Stimulated activated CD4-positive, alpha-beta T cell treated with anti-CD3 and anti-CD28 coated beads, Interleukin-12 subunit alpha, Interleukin-12 subunit beta, amount 100 ng/mL, for 4 hours (primary cell): ENCODE measurements at regions not wholly inside any gene's neighbourhood (a gene's known extent, or its start where the extent isn't known, plus 50 kb on each side); places are given as distances from the start of the nearest gene placed in this dataset.
"Not testable (repeated sequence)": the region's sequence is repeated elsewhere in the genome, so short reads cannot be mapped to it uniquely, and the experiment has no call there.

Experiments
- DNase-seq: peaks from one replicate; pipeline ENCODE4 v3.0.0-alpha.2; 2020

DNA sequence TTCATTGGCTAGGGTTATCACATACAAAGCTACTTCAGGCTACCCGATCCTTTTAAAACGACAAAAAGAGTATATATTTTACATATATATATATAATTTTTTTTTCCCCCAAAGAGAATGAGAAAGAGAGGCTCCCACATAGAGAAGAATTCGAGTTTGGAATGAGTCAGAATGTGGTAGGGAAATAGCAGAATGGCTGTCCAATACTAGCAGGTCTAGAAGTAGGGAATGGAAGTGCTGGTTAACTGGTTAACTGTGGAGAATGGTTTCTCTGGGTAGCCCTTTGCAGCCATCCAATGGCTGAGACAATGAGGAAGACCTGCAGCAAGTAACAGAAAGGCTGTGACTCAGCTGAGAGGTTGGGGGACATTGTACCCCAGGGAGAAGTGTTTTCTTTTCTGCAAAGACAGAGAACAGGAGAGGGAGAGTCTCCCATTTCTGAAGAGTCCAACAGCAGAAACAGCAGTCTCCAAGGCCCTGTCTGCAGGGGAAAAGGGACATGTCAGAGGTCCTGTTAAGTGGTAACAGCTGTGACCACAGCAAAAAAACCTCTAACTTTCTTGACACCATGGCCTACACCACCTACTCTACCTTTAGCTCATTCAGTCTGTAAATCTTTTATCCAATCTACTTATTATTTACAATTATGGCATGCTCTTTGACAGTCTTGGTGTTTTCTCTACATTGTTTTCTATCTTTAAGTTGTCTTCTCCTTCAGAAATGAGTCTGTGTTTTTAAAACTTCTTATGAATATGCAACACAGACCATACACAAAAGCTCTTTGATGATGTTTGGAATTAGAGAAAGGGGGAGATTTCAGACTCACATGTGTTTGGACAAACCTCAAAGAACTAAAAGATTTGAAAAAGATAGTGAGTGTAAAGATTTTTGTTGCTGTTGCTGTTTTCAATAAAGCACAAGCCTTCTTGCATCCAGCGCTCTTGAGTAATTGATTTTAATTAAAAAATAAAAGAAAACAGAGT, 116.1 kb upstream of the SLC7A14 start:
- DNase-seq = no peak

DNA sequence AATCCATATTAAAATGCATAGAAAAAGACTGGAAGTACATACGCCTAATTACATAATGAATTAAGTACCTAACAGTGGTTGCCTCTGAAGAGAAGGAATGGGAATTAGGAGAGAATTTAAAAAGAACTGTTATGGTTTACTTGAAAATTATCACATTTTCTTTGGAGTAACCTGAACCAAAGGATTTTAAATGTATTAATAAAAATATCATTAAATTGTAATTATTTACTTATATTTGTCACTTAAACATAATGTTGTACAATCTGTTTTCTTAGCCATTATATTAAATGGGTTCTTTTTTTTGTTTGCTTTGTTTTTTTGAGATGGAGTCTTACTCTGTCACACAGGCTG, 114.2 kb upstream of the SLC7A14 start:
- no peak for DNase-seq

DNA sequence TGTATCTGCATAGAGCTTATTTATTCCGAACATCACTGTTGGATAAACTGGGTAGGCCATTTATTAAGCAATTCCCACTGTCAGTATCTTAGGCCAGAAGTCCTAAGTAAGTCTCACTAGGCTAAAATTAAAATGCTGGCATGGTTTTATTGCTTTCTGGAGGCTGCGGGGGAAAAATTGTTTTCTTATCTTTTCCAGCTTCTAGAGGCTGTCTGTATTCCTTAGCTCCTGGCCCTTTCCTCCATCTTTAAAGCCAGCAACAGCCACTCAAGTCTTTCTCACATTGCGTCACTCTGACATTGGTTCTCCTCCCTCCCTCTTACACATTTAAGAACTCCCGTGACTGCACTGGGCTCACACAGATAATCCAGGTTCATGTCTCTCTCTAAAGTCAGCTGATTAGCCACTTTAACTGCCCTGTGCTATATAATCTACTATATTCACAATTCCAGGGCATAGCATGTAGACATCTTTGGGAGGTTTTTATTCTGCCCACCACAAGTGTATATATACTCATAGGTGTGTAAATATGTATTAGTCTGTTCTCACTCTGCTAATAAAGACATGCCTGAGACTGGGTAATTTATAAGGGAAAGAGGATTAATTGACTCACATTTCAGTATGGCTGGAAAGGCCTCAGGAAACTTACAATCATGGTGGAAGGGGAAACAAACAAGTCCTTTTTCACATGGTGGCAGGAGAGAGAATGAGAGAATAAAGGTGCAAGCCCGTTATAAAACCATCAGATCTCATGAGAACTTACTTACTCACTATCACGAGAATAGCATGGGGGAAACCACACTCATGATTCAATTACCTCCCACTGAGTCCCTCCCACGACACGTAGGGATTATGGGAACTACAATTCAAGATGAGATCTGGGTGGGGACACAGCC, 113.5 kb upstream of the SLC7A14 start:
- no peak for DNase-seq

DNA sequence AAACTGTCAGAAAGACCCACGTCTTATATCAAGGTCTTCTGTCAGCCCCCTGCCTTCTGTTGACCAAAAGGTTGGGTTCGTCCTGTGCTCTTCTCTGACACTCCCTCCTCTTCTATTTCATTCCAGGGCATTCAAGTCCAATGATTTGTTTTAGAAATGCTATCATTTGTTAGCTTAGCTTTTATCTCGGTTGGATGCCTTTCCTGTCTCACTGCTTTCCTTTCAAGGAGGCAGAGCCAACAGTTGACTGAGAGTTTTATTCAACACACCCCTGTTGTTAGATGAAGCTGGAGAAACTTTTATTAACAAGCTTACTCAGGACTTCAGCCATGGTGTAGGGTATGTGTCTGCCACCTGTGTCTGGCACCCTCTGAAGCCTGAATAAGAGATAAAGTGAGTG, 112.0 kb upstream of the SLC7A14 start:
- DNase-seq = no peak

DNA sequence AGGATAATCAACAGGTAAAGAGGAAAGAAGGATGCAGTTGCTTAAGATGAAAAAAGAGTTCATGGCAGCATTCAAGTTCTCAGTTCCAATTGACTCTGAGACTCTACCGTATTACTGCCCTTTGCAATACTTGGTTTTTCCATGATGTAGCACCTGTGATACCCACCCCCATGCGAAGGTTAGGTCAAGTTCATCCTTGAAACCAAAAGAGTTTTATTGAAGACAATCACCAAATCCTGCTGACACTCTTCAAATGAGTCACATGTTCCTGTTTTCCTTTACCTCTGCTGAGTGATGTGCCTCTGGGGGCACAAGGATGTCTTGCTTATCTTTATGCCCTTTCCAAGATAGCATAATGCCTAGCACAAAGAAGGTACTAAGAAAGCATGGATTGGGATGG, 111.3 kb upstream of the SLC7A14 start:
- no peak for DNase-seq

DNA sequence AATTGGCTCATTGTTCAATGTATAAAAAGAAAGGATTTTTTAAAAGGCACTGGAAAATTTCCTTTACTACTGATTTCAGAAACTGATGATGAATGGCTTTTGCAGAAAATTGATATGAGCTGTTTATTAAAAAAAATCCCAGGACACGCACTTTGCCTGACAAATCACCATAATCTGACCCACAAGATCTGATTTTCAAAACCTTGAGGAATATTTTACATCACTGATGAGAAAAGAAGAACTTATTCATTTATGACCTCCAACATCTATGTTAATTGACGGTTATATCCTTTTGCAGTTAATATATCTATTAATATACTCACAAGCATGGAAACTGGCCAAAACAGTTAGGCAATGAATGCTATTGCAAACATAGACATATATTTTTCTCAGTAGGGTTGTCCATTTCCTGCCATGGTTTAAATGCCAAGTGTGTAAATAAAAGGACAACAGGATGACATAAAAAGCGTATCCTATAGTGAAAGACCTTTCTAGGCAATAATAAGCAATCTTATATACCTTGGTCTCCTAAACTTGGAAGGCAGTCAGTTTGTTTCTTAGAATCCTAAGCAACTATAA, 109.7 kb upstream of the SLC7A14 start:
- no peak for DNase-seq

DNA sequence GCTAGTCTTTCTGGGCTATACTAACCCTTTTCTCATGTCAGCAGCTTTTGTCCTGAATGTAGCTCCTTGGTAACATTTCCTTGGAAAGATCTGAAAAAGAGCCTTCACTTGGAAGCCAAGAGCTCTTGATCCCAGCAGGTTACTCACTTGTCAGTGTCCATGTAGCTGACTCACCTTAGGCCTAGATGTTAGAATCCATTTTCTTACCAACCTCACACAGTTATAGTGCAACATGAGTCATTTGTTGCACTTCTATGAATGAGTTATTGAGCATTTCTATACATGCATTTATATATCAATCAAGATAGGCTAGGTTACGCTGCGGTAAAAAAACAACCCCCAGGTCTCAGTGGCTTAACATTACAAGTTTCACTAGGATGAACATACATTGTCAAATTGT, 106.8 kb upstream of the SLC7A14 start:
- DNase-seq = no peak

DNA sequence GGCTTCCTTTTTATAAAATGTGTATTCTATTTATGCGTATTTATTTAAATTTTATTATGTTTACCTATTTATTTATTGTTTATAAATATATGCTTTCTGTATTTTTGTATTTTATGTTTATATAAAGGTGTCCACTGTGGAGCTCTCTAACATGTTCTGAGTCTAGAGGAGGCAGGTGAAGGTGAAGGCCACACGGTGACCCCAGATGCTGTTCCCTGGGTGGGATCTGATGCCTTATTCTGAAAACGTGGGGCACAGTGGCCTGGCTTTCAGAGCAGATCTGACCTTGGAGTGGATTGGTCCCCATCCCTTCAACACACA, 104.7 kb upstream of the SLC7A14 start:
- DNase-seq = no peak

DNA sequence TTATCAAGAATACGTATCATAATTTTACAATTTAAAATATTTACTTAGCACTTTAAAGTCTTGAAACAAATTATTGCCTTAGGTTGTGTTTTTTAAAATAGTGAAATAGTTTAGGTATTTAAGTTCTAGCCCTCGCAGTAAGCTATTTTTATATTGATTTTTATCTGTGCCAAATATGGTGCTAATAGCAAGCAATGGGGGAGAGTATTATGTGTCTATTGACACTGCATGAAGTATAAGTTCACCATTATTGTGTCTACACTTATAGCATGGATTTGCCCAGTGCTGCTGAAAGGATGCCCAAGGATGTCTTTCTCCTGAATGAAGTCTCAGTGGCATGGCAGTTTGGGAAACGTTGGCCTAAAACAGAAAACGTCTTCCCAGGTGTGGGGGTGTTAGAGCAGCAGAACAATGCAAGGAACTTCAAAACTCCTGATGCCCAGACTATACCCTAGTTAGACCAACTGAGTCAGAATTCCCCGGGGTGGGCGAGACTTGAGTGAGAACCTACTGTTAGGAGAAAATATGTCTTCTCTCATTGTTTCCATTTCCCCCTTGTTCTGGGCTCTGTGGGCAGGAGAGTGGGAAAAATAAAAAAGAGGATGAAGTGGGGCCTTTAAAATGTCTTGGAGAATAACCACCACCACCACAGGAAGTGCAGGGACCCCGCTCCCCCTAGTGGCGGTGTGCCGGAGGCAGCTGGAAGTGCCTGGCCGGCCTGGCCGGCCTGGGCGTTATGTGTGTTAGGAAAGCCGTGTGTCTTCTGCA, 104.2 kb upstream of the SLC7A14 start:
- peak; percentile 51 for DNase-seq

DNA sequence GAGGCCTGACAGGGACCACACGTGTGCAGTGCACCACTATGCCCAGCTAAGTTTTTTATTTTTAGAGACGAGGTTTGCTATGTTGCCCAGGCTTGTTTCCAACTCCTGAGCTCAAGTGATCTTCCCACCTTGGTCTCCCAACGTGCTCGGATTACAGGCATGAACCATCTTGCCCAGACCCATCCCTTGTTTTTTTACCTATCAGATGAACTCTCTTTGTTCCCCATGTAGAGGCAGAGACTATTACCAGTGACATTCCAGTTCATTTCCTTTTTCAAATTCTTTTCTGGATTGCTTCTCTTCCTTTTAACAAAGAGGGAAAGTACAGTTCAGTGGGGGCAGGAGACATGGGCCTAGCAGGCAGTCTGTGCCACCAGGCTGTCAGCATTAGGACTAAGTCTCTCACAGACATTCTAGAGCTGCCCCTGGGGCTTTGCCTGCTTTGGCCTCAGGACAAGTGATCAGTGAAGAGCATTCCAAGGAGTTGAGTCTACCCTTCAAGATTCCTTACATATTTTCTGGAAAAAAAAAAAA, 103.5 kb upstream of the SLC7A14 start:
- DNase-seq = no peak

DNA sequence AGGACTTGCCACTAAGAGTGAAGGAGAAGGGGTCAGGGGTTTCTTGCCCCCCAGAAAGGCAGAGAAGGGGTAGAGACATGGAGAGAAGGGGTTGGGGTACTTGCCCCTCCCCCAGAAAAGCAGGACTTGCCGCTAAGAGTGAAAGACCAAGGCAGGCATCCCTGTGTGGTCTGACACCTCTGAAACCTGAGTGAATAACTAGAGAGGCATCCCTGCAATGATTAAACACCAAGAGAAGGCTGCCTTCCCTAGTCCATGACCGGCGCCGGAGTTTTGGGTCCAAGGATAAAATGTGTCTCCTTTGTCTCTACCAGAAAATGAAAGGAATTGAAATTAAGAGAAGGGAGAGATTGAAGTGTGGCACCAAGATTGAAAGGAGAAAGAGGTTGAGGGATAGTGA, 102.3 kb upstream of the SLC7A14 start:
- DNase-seq = not testable (repeated sequence)

DNA sequence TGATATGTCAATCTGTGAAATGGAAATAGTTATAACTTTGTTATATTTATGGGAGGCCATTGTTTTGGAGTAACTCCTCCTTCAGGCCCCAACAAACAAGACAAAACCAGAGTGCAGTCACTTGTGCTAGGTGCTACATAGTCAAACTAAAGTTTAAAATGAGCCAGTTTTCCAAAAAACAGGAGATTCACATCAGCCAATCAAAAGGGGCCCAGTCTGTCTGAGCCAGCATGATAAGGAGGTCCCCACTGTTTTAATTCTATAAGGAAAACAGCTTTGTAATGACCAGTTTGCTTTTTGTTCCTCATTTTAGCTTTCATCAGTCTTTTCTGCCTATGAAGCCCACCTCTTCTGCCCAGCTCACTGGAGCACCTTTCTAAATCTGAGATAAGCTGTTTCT, 94.7 kb upstream of the SLC7A14 start:
- DNase-seq = no peak

DNA sequence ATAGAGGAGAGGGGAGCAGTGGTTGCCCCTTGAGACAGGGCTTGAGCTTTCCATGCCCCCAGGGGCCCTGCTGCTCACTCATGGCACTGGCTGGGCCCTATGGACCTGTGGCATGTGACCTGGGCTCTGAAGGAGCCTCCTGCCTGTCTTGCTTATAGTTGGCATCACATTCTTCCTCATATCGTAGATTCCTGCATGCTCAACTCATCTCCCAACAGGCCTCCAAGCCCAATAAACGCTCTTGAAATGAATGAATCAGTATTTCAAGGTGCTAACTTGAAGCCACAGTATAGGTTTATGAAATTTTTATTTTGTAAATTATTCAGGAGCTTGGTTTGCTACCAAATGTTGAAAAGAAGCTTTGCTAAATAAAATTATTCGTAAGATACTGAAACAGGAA, 93.3 kb upstream of the SLC7A14 start:
- DNase-seq = no peak

DNA sequence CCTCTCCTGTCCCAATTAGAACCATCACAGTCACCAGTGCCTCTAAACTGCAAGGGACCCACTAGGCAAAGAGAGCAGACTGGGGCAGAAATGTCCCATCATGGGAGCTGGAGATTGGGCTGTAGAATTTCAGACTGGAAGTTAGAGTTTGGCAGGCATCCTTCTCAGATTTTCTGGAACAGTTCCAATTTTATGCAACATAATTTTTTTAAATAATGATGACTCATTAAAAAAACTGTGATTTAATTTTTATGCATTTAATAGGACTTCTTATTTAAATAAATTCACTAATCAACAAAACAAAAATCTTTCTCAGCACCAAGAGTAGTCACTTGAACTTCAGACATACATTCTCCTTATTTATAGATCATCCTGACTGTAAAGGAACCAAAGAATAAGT, 84.6 kb upstream of the SLC7A14 start:
- DNase-seq = no peak

DNA sequence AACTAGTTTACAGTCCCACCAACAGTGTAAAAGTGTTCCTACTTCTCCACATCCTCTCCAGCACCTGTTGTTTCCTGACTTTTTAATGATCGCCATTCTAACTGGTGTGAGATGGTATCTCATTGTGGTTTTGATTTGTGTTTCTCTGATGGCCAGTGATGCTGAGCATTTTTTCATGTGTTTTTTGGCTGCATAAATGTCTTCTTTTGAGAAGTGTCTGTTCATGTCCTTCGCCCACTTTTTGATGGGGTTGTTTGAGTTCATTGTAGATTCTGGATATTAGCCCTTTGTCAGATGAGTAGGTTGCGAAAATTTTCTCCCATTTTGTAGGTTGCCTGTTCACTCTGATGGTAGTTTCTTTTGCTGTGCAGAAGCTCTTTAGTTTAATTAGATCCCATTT, 77.1 kb upstream of the SLC7A14 start:
- not testable (repeated sequence) for DNase-seq

DNA sequence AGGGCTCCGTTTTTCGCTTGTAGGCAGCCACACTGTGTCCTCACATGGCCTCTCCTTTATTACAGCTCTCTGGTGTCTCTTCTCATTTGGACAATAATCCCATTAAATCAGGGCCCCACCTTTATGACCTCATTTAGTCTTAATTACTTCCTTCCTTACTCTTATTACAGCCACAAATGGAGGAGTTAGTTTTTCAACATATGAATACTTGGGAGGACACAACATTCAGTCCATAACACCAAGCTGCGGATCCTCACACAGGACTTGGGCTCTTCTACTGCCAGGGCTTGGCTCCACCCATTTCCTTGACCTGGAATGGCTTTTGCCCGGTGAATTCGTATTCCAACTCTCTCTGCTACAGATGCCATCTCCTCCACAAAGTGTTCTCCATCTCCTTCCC, 74.3 kb upstream of the SLC7A14 start:
- DNase-seq = no peak

DNA sequence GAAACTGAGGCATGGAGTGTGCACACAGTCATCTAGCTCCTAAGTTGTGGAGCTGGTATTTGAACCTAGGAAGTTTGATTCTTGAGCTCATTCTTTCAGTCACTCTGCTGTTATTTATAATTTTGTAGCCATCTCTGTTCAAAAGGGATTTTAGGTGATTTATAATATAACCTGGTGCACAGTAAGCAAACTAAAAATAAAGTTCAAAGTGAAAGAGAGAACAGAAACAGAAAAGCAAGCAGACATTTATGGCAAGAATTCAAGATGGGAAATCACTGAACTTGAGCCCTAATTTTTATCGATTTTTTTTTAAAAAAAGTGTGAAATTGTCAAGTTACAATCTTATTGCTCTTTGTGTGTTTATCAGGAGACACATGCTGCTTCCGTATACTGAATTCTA, 71.4 kb upstream of the SLC7A14 start:
- DNase-seq = no peak

DNA sequence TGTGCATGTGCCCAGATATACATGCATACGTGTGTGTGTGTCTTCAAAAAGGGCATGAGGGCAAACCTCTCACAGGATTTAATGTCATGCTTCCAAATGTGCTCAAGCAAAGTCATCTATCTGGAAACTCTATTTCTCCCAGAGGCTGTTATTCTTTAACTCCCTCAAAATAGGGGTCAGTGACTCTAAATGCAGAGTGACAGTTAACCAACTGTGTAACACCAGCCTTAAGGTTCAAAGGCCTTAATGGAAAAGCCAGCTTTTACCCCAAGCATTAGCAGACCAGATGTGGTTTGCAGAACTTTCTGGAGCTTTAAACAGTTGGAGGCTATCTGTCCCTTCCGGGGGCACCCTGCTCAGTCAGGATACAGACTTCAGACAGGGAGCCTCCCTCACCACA, 70.4 kb upstream of the SLC7A14 start:
- no peak for DNase-seq

DNA sequence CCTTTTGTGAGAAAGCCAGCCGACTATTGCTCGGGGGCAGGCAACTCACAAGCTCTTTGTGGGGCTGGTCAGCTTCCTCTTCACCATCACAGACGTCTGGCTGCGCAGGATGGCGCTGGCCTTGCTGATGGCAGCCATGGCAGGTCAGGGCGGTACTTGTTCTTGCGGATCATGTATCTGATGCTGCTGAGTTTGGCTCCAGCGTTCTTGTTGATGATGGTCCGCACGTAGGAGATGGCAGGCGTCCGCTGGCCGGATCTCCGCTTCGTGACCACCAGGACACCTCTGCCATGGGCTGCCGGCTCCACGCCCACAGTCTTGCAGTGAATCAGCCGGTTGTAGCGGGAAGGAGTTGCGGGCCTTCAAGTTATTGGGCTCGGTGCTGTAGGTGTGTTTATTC, 67.9 kb upstream of the SLC7A14 start:
- DNase-seq = no peak

DNA sequence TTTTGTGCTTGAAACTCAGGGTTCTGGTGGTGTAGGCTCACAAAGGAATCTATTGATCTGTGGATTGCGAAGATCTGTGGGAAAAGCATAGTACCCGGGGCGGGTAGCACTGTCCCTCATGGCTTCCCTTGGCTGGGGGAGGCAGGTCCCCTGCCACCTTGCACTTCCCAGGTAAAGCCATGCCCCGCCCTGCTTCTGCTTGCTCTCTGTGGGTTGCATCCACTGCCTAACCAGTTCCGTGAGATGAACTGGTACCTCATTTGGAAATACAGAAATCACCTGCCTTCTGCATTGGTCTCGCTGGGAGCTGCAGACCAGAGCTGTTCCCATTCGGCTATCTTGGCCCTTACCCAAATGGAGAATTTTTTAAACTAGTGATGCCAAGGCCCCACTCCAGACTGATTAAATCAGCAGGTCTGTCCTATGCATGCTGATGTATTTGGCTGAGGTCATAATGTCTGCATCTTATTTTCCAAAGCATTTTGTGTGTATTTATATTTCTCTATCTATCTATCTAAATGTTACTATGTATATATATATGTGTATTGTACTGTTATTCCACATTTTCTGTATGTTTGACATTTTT, 65.5 kb upstream of the SLC7A14 start:
- no peak for DNase-seq

DNA sequence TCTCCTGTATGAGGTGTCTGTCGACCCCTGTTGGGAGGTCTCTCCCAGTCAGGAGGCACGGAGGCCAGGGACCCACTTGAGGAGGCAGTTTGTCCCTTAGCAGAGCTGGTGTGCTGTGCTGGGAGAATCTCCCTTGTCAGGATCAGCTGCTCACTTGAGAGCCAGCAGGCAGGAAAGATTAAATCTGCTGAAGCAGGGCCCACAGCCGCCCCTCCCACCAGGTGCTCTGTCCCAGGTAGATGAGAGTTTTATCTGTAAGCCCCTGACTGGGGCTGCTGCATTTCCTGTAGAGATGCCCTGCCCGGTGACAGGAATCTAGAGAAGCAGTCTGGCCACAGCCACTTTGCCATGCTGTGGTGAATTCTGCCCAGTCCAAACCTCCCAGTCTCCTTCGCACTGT, 64.7 kb upstream of the SLC7A14 start:
- not testable (repeated sequence) for DNase-seq

DNA sequence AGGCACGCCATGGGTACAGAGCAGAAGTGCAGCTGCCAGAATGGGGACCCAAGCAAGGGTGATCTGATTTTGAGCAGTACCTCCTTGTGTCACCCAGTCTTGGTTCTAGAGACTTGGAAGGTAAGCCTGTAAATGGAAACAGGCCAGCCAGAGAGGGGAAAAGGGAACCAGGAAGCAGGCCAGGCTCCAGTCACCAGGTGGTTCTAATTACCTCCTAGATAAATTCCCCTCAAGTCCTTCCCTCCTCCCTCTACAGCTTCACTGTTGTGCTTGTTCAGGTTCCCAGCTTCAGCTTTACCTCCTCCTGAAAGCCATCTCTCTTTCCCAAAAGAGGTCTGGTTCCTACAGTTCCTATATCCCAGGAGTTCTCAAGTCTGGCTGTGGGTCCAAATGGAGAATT, 58.8 kb upstream of the SLC7A14 start:
- no peak for DNase-seq
